GM12878 (cell line): ENCODE measurements at regions not wholly inside any gene's neighbourhood (a gene's known extent, or its start where the extent isn't known, plus 50 kb on each side); places are given as distances from the start of the nearest gene placed in this dataset.

Source experiments
- ATAC-seq: fragments of 200-7000 bp; cut with Tn5 transposase; 3 replicates; pipeline ENCODE4 v1.9.1; 2020; ENCODE audit warnings: mild to moderate bottlenecking, moderate library complexity
- BruUV-seq: library from RNA; stranded (reverse); fragments of 400-500 nt; replicated peaks from 2 replicates; lab custom pipeline; 2021; lab: Mats Ljungman, UMichigan
- CTCF ChIA-PET: fragments of 300-600 bp; sonication (Branson Sonifier 250); formaldehyde crosslinking; extraction: SDS; loops from one replicate; lab custom pipeline; 2021; ENCODE audit warnings: inconsistent platforms; lab: Yijun Ruan, JAX
- POLR2A ChIA-PET: fragments of 350-600 bp; formaldehyde crosslinking; extraction: SDS; loops from one replicate; lab custom pipeline; 2021; ENCODE audit warnings: inconsistent platforms; lab: Charles Lee
- RAD21 ChIA-PET: fragments of 300-600 bp; sonication (Branson Sonifier 250); formaldehyde crosslinking; loops from one replicate; lab custom pipeline; 2023; ENCODE audit warnings: antibody characterized with exemption; ENCODE audit not compliant: unreplicated experiment; lab: Charles Lee
- SMC1A ChIA-PET: fragments of 300-600 bp; sonication (Branson Sonifier 250); formaldehyde crosslinking; loops from one replicate; lab custom pipeline; 2023; ENCODE audit not compliant: unreplicated experiment, uncharacterized antibody; lab: Charles Lee
- DNase-seq: peaks from one replicate; pipeline ENCODE4 v3.0.0-alpha.2; 2011; ENCODE audit warnings: low read depth, low spot score
- FAIRE-seq: peaks from 3 replicates; lab custom pipeline; 2011; peaks lifted over from hg19 to GRCh38; lab: Jason Lieb, UNC
- H2AFZ ChIP-seq: 2 replicates; pipeline ENCODE4 v1.6.0; 2011; ENCODE audit warnings: low read depth, low read length, control low read depth; ENCODE audit not compliant: control insufficient read depth
- H3K27ac ChIP-seq: 2 replicates; pipeline ENCODE4 v1.5.1; 2011; ENCODE audit warnings: control low read depth; ENCODE audit not compliant: control insufficient read depth, insufficient read depth
- H3K27me3 ChIP-seq, 2 experiments: replicated peaks in 1 of 2; 2 replicates each; pipeline versions ENCODE4 v1.6.0 to v1.6.1; 2011; ENCODE audit warnings: low read length in 1 of 2; ENCODE audit not compliant: control insufficient read depth in 2 of 2, insufficient read depth in 2 of 2
- H3K36me3 ChIP-seq, 2 experiments: 2 replicates each; pipeline ENCODE4 v1.5.1; 2011; ENCODE audit warnings: low read length in 1 of 2; ENCODE audit not compliant: control insufficient read depth in 2 of 2, insufficient read depth in 2 of 2
- H3K4me1 ChIP-seq: 2 replicates; pipeline ENCODE4 v1.6.1; 2011; ENCODE audit warnings: mild to moderate bottlenecking, low read length, moderate library complexity, mixed read lengths; ENCODE audit not compliant: control insufficient read depth, insufficient read depth
- H3K4me2 ChIP-seq: 2 replicates; pipeline ENCODE4 v1.6.0; 2011; ENCODE audit warnings: control low read depth; ENCODE audit not compliant: control insufficient read depth, insufficient read depth
- H3K4me3 ChIP-seq: fragments of 200-600 bp; sonication (generic); 2 replicates; pipeline ENCODE4 v1.5.1; 2016
- H3K79me2 ChIP-seq: 2 replicates; pipeline ENCODE4 v1.6.0; 2011; ENCODE audit warnings: low read length; ENCODE audit not compliant: control insufficient read depth, insufficient read depth
- H3K9ac ChIP-seq: 2 replicates; pipeline ENCODE4 v1.8.0; 2011; ENCODE audit warnings: low read length, control low read depth, mixed read lengths; ENCODE audit not compliant: control insufficient read depth, insufficient read depth
- H3K9me3 ChIP-seq: replicated peaks from 3 replicates; pipeline ENCODE4 v1.5.1; 2011; ENCODE audit warnings: mild to moderate bottlenecking, low read length; ENCODE audit not compliant: control insufficient read depth, insufficient read depth
- H4K20me1 ChIP-seq: 2 replicates; pipeline ENCODE4 v1.6.0; 2011; ENCODE audit not compliant: control insufficient read depth, insufficient read depth
- ASH2L ChIP-seq: fragments of 300-600, 200-600 bp; sonication (generic); IDR thresholded peaks from 2 replicates; pipeline ENCODE4 v1.6.1; 2017; ENCODE audit warnings: low read depth, mild to moderate bottlenecking, borderline replicate concordance
- BCL11A ChIP-seq: IDR thresholded peaks from 2 replicates; pipeline ENCODE4 v1.6.1; 2011; ENCODE audit warnings: low read depth, low read length
- E2F8 ChIP-seq: fragments of 450-650 bp; IDR thresholded peaks from 2 replicates; pipeline ENCODE4 v1.6.1; 2018; ENCODE audit warnings: mild to moderate bottlenecking, low read depth, moderate library complexity; ENCODE audit not compliant: partially characterized antibody
- ESRRA ChIP-seq: IDR thresholded peaks from 2 replicates; pipeline ENCODE4 v1.6.1; 2012; ENCODE audit warnings: mild to moderate bottlenecking, low read length, improper control_type of control experiment
- HDGF ChIP-seq: fragments of 450-650 bp; IDR thresholded peaks from 2 replicates; pipeline ENCODE4 v1.6.1; 2016; ENCODE audit warnings: antibody characterized with exemption
- KAT2A ChIP-seq: conservative IDR thresholded peaks from 2 replicates; pipeline ENCODE4 v1.6.1; 2011; ENCODE audit warnings: low read depth, low read length; ENCODE audit not compliant: control insufficient read depth
- LARP7 ChIP-seq: fragments of 450-650 bp; IDR thresholded peaks from 2 replicates; pipeline ENCODE4 v1.6.1; 2017; ENCODE audit warnings: mild to moderate bottlenecking
- NFYB ChIP-seq: IDR thresholded peaks from 2 replicates; pipeline ENCODE4 v1.6.1; 2011; ENCODE audit warnings: low read depth, mild to moderate bottlenecking, low read length, improper control_type of control experiment, moderate library complexity; ENCODE audit not compliant: insufficient read depth
- NR2C1 ChIP-seq: fragments of 450-650 bp; IDR thresholded peaks from 2 replicates; pipeline ENCODE4 v1.6.1; 2017; ENCODE audit warnings: antibody characterized with exemption, mild to moderate bottlenecking, moderate library complexity
- RCOR1 ChIP-seq: conservative IDR thresholded peaks from 2 replicates; pipeline ENCODE4 v1.6.1; 2012; ENCODE audit warnings: low read depth, low read length, improper control_type of control experiment
- SPI1 ChIP-seq: IDR thresholded peaks from 2 replicates; pipeline ENCODE4 v1.6.1; 2011; ENCODE audit warnings: low read depth, mild to moderate bottlenecking, low read length, moderate library complexity, borderline replicate concordance; ENCODE audit not compliant: insufficient read depth
- TARDBP ChIP-seq: IDR thresholded peaks from 2 replicates; pipeline ENCODE4 v1.6.1; 2016; ENCODE audit warnings: borderline replicate concordance
- WGBS: methylation state at CpG from one replicate; pipeline ENCODE4 v1.1.6; 2016; ENCODE audit warnings: low lambda C conversion rate; ENCODE audit not compliant: insufficient replicate concordance, insufficient coverage; ENCODE audit errors: missing lambda C conversion rate; 5-methylcytosine and 5-hydroxymethylcytosine counted together
- in situ Hi-C: fragments of 300-500 bp; cut with MboI; formaldehyde crosslinking; loops from 9 replicates; pipeline ENCODE4 v1.14.3; 2018; ENCODE audit warnings: mixed read lengths
- intact Hi-C: fragments of 100-400 bp; cut with micrococcal nuclease; formaldehyde crosslinking; loops from one replicate; pipeline ENCODE4 v1.14.2; 2022; ENCODE audit not compliant: unreplicated experiment
- TF ChIP-seq, protein P1 (sequence below): IDR thresholded peaks from 2 replicates; pipeline ENCODE4 v1.6.1; 2011; ENCODE audit warnings: borderline replicate concordance, low read depth, mild to moderate bottlenecking, moderate library complexity, mixed read lengths, low read length; ENCODE audit not compliant: insufficient read depth; ENCODE audit errors: extremely low read length
- TF ChIP-seq, protein P2 (sequence below): fragments of 450-650 bp; IDR thresholded peaks from 2 replicates; pipeline ENCODE4 v1.6.1; 2017; ENCODE audit warnings: borderline replicate concordance

DNA sequence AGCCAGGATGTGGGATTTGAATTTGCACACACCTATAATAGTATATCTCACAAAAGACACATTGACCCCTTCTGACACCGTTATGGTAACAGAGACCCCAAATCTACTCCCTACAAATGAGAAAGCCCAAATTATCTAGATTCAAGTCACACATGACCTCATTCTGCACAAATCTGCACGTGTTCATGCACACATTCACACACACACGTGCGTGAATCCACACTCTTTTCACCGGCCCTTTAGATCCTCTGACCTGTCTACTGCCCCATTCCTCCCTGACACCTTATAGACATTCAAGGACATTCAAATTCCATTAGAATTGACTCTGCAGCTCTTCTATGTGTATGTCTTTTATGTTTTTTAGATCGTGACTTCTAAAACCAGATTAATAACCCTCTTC is 627.8 kb upstream of the ID2 start:
- ChIA-PET RAD21 (interaction anchor here (1.0 to 1.5 kb wide), 3 partner anchors 34 to 467 kb away, joined by 3 read pairs; no protein-coding TSS in a partner anchor), SMC1A (interaction anchor here (0.5 to 1.6 kb wide), 12 partner anchors 8 to 258 kb away, joined by 3 to 5 read pairs (median 3); no protein-coding TSS in a partner anchor), CTCF (no interaction called here), POLR2A (interaction anchor here (0.8 to 1.0 kb wide), 2 partner anchors 37 to 181 kb away, joined by 3 read pairs; no protein-coding TSS in a partner anchor)
- BruUV-seq = no TSS peak
- Histone ChIP-seq H3K9me3 (peaks cover 5% of the 10 kb centered on the region; the same call in 2 of the 3 replicates), H3K79me2 (no peaks in the 10 kb centered on the region), H3K27me3 (no peaks in the 10 kb centered on the region), H4K20me1 (no peaks in the 10 kb centered on the region), H3K4me3 (no peak overlapping the region), H3K36me3 (no peaks in the 10 kb centered on the region), H3K4me2 (no peak overlapping the region), H3K9ac (no peak overlapping the region), H3K27ac (no peak overlapping the region), H2AFZ (no peak overlapping the region), H3K4me1 (peaks cover 27% of the 10 kb centered on the region)
- TF ChIP-seq SPI1 (no peak), KAT2A (no peak), NFYB (no peak), HDGF (no peak), E2F8 (no peak), TARDBP (no peak), NR2C1 (no peak), ESRRA (no peak), ASH2L (no peak), RCOR1 (no peak), BCL11A (no peak), LARP7 (no peak)
- TF ChIP-seq, protein P1, sequence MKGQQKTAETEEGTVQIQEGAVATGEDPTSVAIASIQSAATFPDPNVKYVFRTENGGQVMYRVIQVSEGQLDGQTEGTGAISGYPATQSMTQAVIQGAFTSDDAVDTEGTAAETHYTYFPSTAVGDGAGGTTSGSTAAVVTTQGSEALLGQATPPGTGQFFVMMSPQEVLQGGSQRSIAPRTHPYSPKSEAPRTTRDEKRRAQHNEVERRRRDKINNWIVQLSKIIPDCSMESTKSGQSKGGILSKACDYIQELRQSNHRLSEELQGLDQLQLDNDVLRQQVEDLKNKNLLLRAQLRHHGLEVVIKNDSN = no peak
- TF ChIP-seq, protein P2, sequence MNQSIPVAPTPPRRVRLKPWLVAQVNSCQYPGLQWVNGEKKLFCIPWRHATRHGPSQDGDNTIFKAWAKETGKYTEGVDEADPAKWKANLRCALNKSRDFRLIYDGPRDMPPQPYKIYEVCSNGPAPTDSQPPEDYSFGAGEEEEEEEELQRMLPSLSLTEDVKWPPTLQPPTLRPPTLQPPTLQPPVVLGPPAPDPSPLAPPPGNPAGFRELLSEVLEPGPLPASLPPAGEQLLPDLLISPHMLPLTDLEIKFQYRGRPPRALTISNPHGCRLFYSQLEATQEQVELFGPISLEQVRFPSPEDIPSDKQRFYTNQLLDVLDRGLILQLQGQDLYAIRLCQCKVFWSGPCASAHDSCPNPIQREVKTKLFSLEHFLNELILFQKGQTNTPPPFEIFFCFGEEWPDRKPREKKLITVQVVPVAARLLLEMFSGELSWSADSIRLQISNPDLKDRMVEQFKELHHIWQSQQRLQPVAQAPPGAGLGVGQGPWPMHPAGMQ = no peak
- in situ Hi-C loops (no loop called here), intact Hi-C loops (loop anchor here (5.0 kb wide), 1 partner anchor 178 kb away; no protein-coding TSS in a partner anchor)
- WGBS = 33% methylated on average over 6 of the region's 6 CpGs
- DNase-seq (no peak), ATAC-seq (no peak), FAIRE-seq (no peak)
